ENCODE measurements at regions not wholly inside any gene's neighbourhood (a gene's known extent, or its start where the extent isn't known, plus 50 kb on each side); places are given as distances from the start of the nearest gene placed in this dataset.
"Not testable (repeated sequence)": the region's sequence is repeated elsewhere in the genome, so short reads cannot be mapped to it uniquely, and the experiment has no call there.

GRCh38 chr3:30455112-30455511 lies 151.3 kb upstream of the TGFBR2 start:
- TF ChIP-seq POLR2A, CTCF (IDR thresholded peaks at IDR 0.05): not testable (repeated sequence)
